ENCODE measurements at regions not wholly inside any gene's neighbourhood (a gene's known extent, or its start where the extent isn't known, plus 50 kb on each side); places are given as distances from the start of the nearest gene placed in this dataset.

- Histone ChIP-seq H3K4me3 (ENCODE audit: low read length) (no peak overlapping the region), H3K9me3 (ENCODE audit: control insufficient read depth, low read depth, low read length) (no peaks in the 10 kb centered on the region), H3K27me3 (ENCODE audit: control insufficient read depth, insufficient read depth, low read length) (no peaks in the 10 kb centered on the region), H3K36me3 (ENCODE audit: control insufficient read depth, insufficient read depth, low read length) (no peaks in the 10 kb centered on the region), H3K4me1 (ENCODE audit: control insufficient read depth, insufficient read depth, low read length) (no peaks in the 10 kb centered on the region), H3K27ac (ENCODE audit: low read length) (no peak overlapping the region)
- WGBS (ENCODE audit: insufficient coverage, low lambda C conversion rate): 96% methylated on average over 3 of the region's 3 CpGs
- DNase-seq: no peak
Measured at GRCh38 chr3:22122567-22122966, 371.6 kb upstream of the ZNF385D start.

GRCh38 chr3:22129101-22129500 is 378.1 kb upstream of the ZNF385D start:
- Histone ChIP-seq H3K4me1 (ENCODE audit: control insufficient read depth, insufficient read depth, low read length) (no peaks in the 10 kb centered on the region), H3K27me3 (ENCODE audit: control insufficient read depth, insufficient read depth, low read length) (no peaks in the 10 kb centered on the region), H3K36me3 (ENCODE audit: control insufficient read depth, insufficient read depth, low read length) (no peaks in the 10 kb centered on the region), H3K9me3 (ENCODE audit: control insufficient read depth, low read depth, low read length) (no peaks in the 10 kb centered on the region), H3K27ac (ENCODE audit: low read length) (no peak overlapping the region), H3K4me3 (ENCODE audit: low read length) (no peak overlapping the region)
- no CpG with 5 or more reads among the region's 2 CpGs for WGBS (ENCODE audit: insufficient coverage, low lambda C conversion rate)
- no peak for DNase-seq

- Histone ChIP-seq H3K27ac (ENCODE audit: low read length) (no peak overlapping the region), H3K36me3 (ENCODE audit: control insufficient read depth, insufficient read depth, low read length) (no peaks in the 10 kb centered on the region), H3K27me3 (ENCODE audit: control insufficient read depth, insufficient read depth, low read length) (no peaks in the 10 kb centered on the region), H3K4me1 (ENCODE audit: control insufficient read depth, insufficient read depth, low read length) (no peaks in the 10 kb centered on the region), H3K9me3 (ENCODE audit: control insufficient read depth, low read depth, low read length) (no peaks in the 10 kb centered on the region), H3K4me3 (ENCODE audit: low read length) (no peak overlapping the region)
- WGBS (ENCODE audit: insufficient coverage, low lambda C conversion rate): no CpG with 5 or more reads among the region's 2 CpGs
- DNase-seq: peak; percentile 20 to 42
Measured at GRCh38 chr3:22141769-22142168, 390.8 kb upstream of the ZNF385D start.

GRCh38 chr3:22147161-22147560 is 396.2 kb upstream of the ZNF385D start:
- WGBS (ENCODE audit: insufficient coverage, low lambda C conversion rate): 93% methylated on average over 3 of the region's 3 CpGs
- Histone ChIP-seq H3K27ac (ENCODE audit: low read length) (no peak overlapping the region), H3K4me1 (ENCODE audit: control insufficient read depth, insufficient read depth, low read length) (no peaks in the 10 kb centered on the region), H3K4me3 (ENCODE audit: low read length) (no peak overlapping the region), H3K9me3 (ENCODE audit: control insufficient read depth, low read depth, low read length) (no peaks in the 10 kb centered on the region), H3K36me3 (ENCODE audit: control insufficient read depth, insufficient read depth, low read length) (no peaks in the 10 kb centered on the region), H3K27me3 (ENCODE audit: control insufficient read depth, insufficient read depth, low read length) (no peaks in the 10 kb centered on the region)
- no peak for DNase-seq

DNA sequence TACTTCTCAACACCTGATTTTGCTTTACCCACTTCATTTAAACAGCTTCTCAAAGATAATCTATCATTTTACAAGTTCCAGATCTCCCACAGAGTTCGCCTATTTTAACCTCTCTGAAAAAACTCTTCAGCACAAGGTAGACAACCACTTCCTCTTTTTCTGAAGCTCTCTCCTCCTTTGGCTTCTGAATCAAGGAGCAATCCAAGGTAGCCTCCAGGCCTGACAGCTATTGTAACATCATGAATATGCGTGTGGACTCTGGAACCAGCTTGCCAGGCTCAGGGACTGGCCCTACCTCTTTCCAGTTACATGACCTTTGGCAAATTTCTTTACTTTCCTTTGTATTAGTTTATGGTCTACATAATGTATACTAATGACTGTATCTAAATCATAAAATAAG is 405.9 kb upstream of the ZNF385D start:
- Histone ChIP-seq H3K9me3 (ENCODE audit: control insufficient read depth, low read depth, low read length) (no peaks in the 10 kb centered on the region), H3K27me3 (ENCODE audit: control insufficient read depth, insufficient read depth, low read length) (no peaks in the 10 kb centered on the region), H3K27ac (ENCODE audit: low read length) (no peak overlapping the region), H3K4me3 (ENCODE audit: low read length) (no peak overlapping the region), H3K36me3 (ENCODE audit: control insufficient read depth, insufficient read depth, low read length) (no peaks in the 10 kb centered on the region), H3K4me1 (ENCODE audit: control insufficient read depth, insufficient read depth, low read length) (no peaks in the 10 kb centered on the region)
- peak; percentile 37 to 55 for DNase-seq
- 56% methylated on average over 1 of the region's 2 CpGs for WGBS (ENCODE audit: insufficient coverage, low lambda C conversion rate)

DNA sequence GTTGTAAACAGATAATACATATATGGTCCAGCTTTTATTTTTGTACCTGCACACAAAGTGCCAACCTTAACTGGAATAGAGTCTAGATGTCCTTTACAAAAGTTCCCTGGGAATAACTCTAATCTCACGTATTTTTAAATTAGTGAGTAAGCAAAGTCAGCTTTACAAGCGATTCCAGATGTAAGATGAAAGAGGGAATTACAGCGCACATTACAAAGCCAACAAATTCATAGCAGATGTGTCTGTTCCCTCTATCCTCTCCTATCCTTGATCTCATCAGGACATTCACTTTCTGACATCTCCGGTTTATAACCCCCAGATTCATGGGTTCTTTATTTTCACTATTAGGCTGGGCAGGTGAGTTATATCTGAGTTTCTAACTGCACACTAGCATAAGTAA is 406.8 kb upstream of the ZNF385D start:
- 80% methylated on average over 1 of the region's 4 CpGs for WGBS (ENCODE audit: insufficient coverage, low lambda C conversion rate)
- Histone ChIP-seq H3K27me3 (ENCODE audit: control insufficient read depth, insufficient read depth, low read length) (no peaks in the 10 kb centered on the region), H3K27ac (ENCODE audit: low read length) (no peak overlapping the region), H3K4me1 (ENCODE audit: control insufficient read depth, insufficient read depth, low read length) (no peaks in the 10 kb centered on the region), H3K36me3 (ENCODE audit: control insufficient read depth, insufficient read depth, low read length) (no peaks in the 10 kb centered on the region), H3K9me3 (ENCODE audit: control insufficient read depth, low read depth, low read length) (no peaks in the 10 kb centered on the region), H3K4me3 (ENCODE audit: low read length) (no peak overlapping the region)
- no peak for DNase-seq

DNA sequence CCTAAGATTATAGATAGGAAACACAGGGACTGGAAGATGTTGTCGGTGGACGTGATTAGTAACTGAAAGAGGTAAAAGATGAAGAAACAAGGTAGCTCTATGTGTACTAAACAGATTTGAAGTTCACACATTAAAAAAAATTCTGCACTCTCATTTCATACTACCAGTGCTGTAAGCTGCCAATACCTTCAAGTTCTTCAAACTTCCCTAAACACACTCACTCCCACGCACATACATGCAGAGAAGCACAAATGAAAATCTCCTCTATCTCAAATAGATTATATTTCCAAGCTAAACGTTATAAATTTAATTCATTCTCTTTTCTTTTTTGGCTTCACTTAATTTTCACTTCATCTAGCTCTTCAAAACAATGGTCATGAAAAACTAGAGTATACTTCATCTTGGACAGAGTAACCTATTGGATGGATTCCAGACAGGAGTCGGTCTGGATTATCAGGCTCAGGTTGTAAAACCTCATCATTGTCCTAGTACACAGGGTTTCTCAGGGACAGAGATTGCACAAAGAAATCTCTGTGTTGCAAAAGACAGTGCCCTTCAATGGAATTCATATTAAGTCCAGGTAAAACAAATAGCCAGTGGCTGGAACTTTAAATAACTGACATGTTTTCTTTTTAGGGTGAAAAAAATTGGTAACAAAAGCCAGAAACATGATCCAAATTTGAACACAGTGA is 408.1 kb upstream of the ZNF385D start:
- H3K36me3 ChIP-seq (ENCODE audit: control insufficient read depth, insufficient read depth, low read length): no peaks in the 10 kb centered on the region
- H3K9me3 ChIP-seq (ENCODE audit: control insufficient read depth, low read depth, low read length): no peaks in the 10 kb centered on the region
- H3K4me3 ChIP-seq (ENCODE audit: low read length): no peak overlapping the region
- H3K27ac ChIP-seq (ENCODE audit: low read length): no peak overlapping the region
- peak; percentile 14 to 37 for DNase-seq
- 88% methylated on average over 4 of the region's 5 CpGs for WGBS (ENCODE audit: insufficient coverage, low lambda C conversion rate)
- no peaks in the 10 kb centered on the region for H3K27me3 ChIP-seq (ENCODE audit: control insufficient read depth, insufficient read depth, low read length)
- H3K4me1 ChIP-seq (ENCODE audit: control insufficient read depth, insufficient read depth, low read length): no peaks in the 10 kb centered on the region

GRCh38 chr3:22161315-22161714 is 410.3 kb upstream of the ZNF385D start:
- Histone ChIP-seq H3K27ac (ENCODE audit: low read length) (no peak overlapping the region), H3K36me3 (ENCODE audit: control insufficient read depth, insufficient read depth, low read length) (no peaks in the 10 kb centered on the region), H3K4me3 (ENCODE audit: low read length) (no peak overlapping the region)

GRCh38 chr3:22170370-22170769 is 419.4 kb upstream of the ZNF385D start:
- no peaks in the 10 kb centered on the region for H3K9me3 ChIP-seq (ENCODE audit: control insufficient read depth, low read depth, low read length)
- no peak overlapping the region for H3K4me3 ChIP-seq (ENCODE audit: low read length)
- WGBS (ENCODE audit: insufficient coverage, low lambda C conversion rate): 100% methylated on average over 1 of the region's 1 CpG
- no peaks in the 10 kb centered on the region for H3K27me3 ChIP-seq (ENCODE audit: control insufficient read depth, insufficient read depth, low read length)
- H3K4me1 ChIP-seq (ENCODE audit: control insufficient read depth, insufficient read depth, low read length): no peaks in the 10 kb centered on the region
- H3K27ac ChIP-seq (ENCODE audit: low read length): no peak overlapping the region
- no peaks in the 10 kb centered on the region for H3K36me3 ChIP-seq (ENCODE audit: control insufficient read depth, insufficient read depth, low read length)
- DNase-seq: no peak

More at GRCh38 chr3:22161315-22161714, 410.3 kb upstream of the ZNF385D start:
- DNase-seq: no peak
- Histone ChIP-seq H3K27me3 (ENCODE audit: control insufficient read depth, insufficient read depth, low read length) (no peaks in the 10 kb centered on the region), H3K9me3 (ENCODE audit: control insufficient read depth, low read depth, low read length) (no peaks in the 10 kb centered on the region), H3K4me1 (ENCODE audit: control insufficient read depth, insufficient read depth, low read length) (no peaks in the 10 kb centered on the region)

- whole genome bisulfite sequencing (ENCODE audit: insufficient coverage, low lambda C conversion rate): 100% methylated on average over 3 of the region's 4 CpGs
- Histone ChIP-seq H3K9me3 (ENCODE audit: control insufficient read depth, low read depth, low read length) (no peaks in the 10 kb centered on the region), H3K4me3 (ENCODE audit: low read length) (no peak overlapping the region), H3K27me3 (ENCODE audit: control insufficient read depth, insufficient read depth, low read length) (no peaks in the 10 kb centered on the region), H3K36me3 (ENCODE audit: control insufficient read depth, insufficient read depth, low read length) (no peaks in the 10 kb centered on the region), H3K4me1 (ENCODE audit: control insufficient read depth, insufficient read depth, low read length) (no peaks in the 10 kb centered on the region), H3K27ac (ENCODE audit: low read length) (no peak overlapping the region)
- no peak for DNase-seq
Measured at GRCh38 chr3:22172964-22173363, 422.0 kb upstream of the ZNF385D start.

GRCh38 chr3:22175947-22176346 is 424.9 kb upstream of the ZNF385D start:
- H3K27ac ChIP-seq (ENCODE audit: low read length): no peak overlapping the region
- no peak for DNase-seq
- WGBS (ENCODE audit: insufficient coverage, low lambda C conversion rate): no CpG with 5 or more reads among the region's 1 CpG
- H3K4me1 ChIP-seq (ENCODE audit: control insufficient read depth, insufficient read depth, low read length): no peaks in the 10 kb centered on the region
- no peaks in the 10 kb centered on the region for H3K27me3 ChIP-seq (ENCODE audit: control insufficient read depth, insufficient read depth, low read length)
- no peaks in the 10 kb centered on the region for H3K9me3 ChIP-seq (ENCODE audit: control insufficient read depth, low read depth, low read length)
- no peak overlapping the region for H3K4me3 ChIP-seq (ENCODE audit: low read length)
- no peaks in the 10 kb centered on the region for H3K36me3 ChIP-seq (ENCODE audit: control insufficient read depth, insufficient read depth, low read length)

Data from large intestine (tissue), 3 donors.